IPS-18a (cell line): ENCODE measurements at regions not wholly inside any gene's neighbourhood (a gene's known extent, or its start where the extent isn't known, plus 50 kb on each side); places are given as distances from the start of the nearest gene placed in this dataset.

Experiments
- H3K27ac ChIP-seq: one replicate; pipeline ENCODE4 v1.5.1; 2013; ENCODE audit warnings: low read length
- H3K27me3 ChIP-seq: one replicate; pipeline ENCODE4 v1.6.1; 2013; ENCODE audit warnings: mild to moderate bottlenecking, low read length; ENCODE audit not compliant: control insufficient read depth, insufficient read depth
- H3K36me3 ChIP-seq: one replicate; pipeline ENCODE4 v1.6.1; 2013; ENCODE audit warnings: low read depth, low read length; ENCODE audit not compliant: control insufficient read depth
- H3K4me1 ChIP-seq: one replicate; pipeline ENCODE4 v1.6.1; 2013; ENCODE audit warnings: low read depth, low read length; ENCODE audit not compliant: control insufficient read depth
- H3K4me3 ChIP-seq: one replicate; pipeline ENCODE4 v1.5.1; 2013; ENCODE audit warnings: low read length
- H3K9ac ChIP-seq: one replicate; pipeline ENCODE4 v1.6.1; 2013; ENCODE audit warnings: mild to moderate bottlenecking, low read length, moderate library complexity
- H3K9me3 ChIP-seq: one replicate; pipeline ENCODE4 v1.6.1; 2013; ENCODE audit warnings: low read depth, low read length; ENCODE audit not compliant: control insufficient read depth

GRCh38 chr11:23976426-23976825 is 520.4 kb upstream of the LUZP2 start:
- Histone ChIP-seq H3K9ac (no peak overlapping the region), H3K4me3 (no peak overlapping the region), H3K36me3 (no peaks in the 10 kb centered on the region), H3K27ac (no peak overlapping the region), H3K9me3 (no peaks in the 10 kb centered on the region), H3K27me3 (no peaks in the 10 kb centered on the region), H3K4me1 (peaks cover 10% of the 10 kb centered on the region)

GRCh38 chr11:23976841-23977271 is 520.0 kb upstream of the LUZP2 start:
- H3K4me1 ChIP-seq = peaks cover 10% of the 10 kb centered on the region
- no peaks in the 10 kb centered on the region for H3K36me3 ChIP-seq
- H3K27me3 ChIP-seq = no peaks in the 10 kb centered on the region
- no peaks in the 10 kb centered on the region for H3K9me3 ChIP-seq
- no peak overlapping the region for H3K27ac ChIP-seq
- H3K9ac ChIP-seq = no peak overlapping the region
- H3K4me3 ChIP-seq = no peak overlapping the region

- Histone ChIP-seq H3K4me3 (no peak overlapping the region), H3K27me3 (no peaks in the 10 kb centered on the region), H3K36me3 (no peaks in the 10 kb centered on the region), H3K9me3 (no peaks in the 10 kb centered on the region), H3K9ac (no peak overlapping the region), H3K27ac (no peak overlapping the region), H3K4me1 (no peaks in the 10 kb centered on the region)
Observed at GRCh38 chr11:23988381-23989006, 508.4 kb upstream of the LUZP2 start.

- no peaks in the 10 kb centered on the region for H3K27me3 ChIP-seq
- H3K9ac ChIP-seq = no peak overlapping the region
- no peak overlapping the region for H3K4me3 ChIP-seq
- H3K9me3 ChIP-seq = no peaks in the 10 kb centered on the region
- H3K36me3 ChIP-seq = no peaks in the 10 kb centered on the region
- no peaks in the 10 kb centered on the region for H3K4me1 ChIP-seq
- H3K27ac ChIP-seq = no peak overlapping the region
Observed at GRCh38 chr11:23990346-23991164, 506.3 kb upstream of the LUZP2 start.

- no peak overlapping the region for H3K9ac ChIP-seq
- H3K27me3 ChIP-seq = no peaks in the 10 kb centered on the region
- no peaks in the 10 kb centered on the region for H3K4me1 ChIP-seq
- H3K36me3 ChIP-seq = no peaks in the 10 kb centered on the region
- no peak overlapping the region for H3K4me3 ChIP-seq
- H3K9me3 ChIP-seq = no peaks in the 10 kb centered on the region
- no peak overlapping the region for H3K27ac ChIP-seq
Observed at GRCh38 chr11:23991165-23991539, 505.7 kb upstream of the LUZP2 start.

- Histone ChIP-seq H3K4me1 (no peaks in the 10 kb centered on the region), H3K4me3 (no peak overlapping the region), H3K27ac (no peak overlapping the region), H3K9ac (no peak overlapping the region), H3K36me3 (no peaks in the 10 kb centered on the region), H3K9me3 (no peaks in the 10 kb centered on the region), H3K27me3 (no peaks in the 10 kb centered on the region)
Observed at GRCh38 chr11:23995891-23996290, 501.0 kb upstream of the LUZP2 start.

- H3K27me3 ChIP-seq = no peaks in the 10 kb centered on the region
- H3K27ac ChIP-seq = no peak overlapping the region
- H3K4me3 ChIP-seq = no peak overlapping the region
- H3K36me3 ChIP-seq = no peaks in the 10 kb centered on the region
- no peaks in the 10 kb centered on the region for H3K9me3 ChIP-seq
- no peak overlapping the region for H3K9ac ChIP-seq
- no peaks in the 10 kb centered on the region for H3K4me1 ChIP-seq
Observed at GRCh38 chr11:23997356-23997755, 499.5 kb upstream of the LUZP2 start.

- no peaks in the 10 kb centered on the region for H3K27me3 ChIP-seq
- no peaks in the 10 kb centered on the region for H3K9me3 ChIP-seq
- no peak overlapping the region for H3K4me3 ChIP-seq
- H3K4me1 ChIP-seq = no peaks in the 10 kb centered on the region
- no peak overlapping the region for H3K9ac ChIP-seq
- no peaks in the 10 kb centered on the region for H3K36me3 ChIP-seq
- no peak overlapping the region for H3K27ac ChIP-seq
Observed at GRCh38 chr11:24005202-24005876, 491.5 kb upstream of the LUZP2 start.

GRCh38 chr11:24043842-24044241 is 453.0 kb upstream of the LUZP2 start:
- no peak overlapping the region for H3K9ac ChIP-seq
- H3K9me3 ChIP-seq = peaks cover 8% of the 10 kb centered on the region
- H3K36me3 ChIP-seq = no peaks in the 10 kb centered on the region
- no peak overlapping the region for H3K4me3 ChIP-seq
- no peaks in the 10 kb centered on the region for H3K27me3 ChIP-seq
- H3K27ac ChIP-seq = no peak overlapping the region
- H3K4me1 ChIP-seq = peaks cover 3% of the 10 kb centered on the region

- no peaks in the 10 kb centered on the region for H3K36me3 ChIP-seq
- H3K9ac ChIP-seq = no peak overlapping the region
- H3K27me3 ChIP-seq = no peaks in the 10 kb centered on the region
- peaks cover 8% of the 10 kb centered on the region for H3K9me3 ChIP-seq
- no peak overlapping the region for H3K4me3 ChIP-seq
- H3K27ac ChIP-seq = no peak overlapping the region
- H3K4me1 ChIP-seq = peaks cover 3% of the 10 kb centered on the region
Observed at GRCh38 chr11:24046731-24047130, 450.1 kb upstream of the LUZP2 start.

- no peak overlapping the region for H3K9ac ChIP-seq
- H3K27me3 ChIP-seq = no peaks in the 10 kb centered on the region
- no peaks in the 10 kb centered on the region for H3K9me3 ChIP-seq
- no peak overlapping the region for H3K27ac ChIP-seq
- H3K4me3 ChIP-seq = no peak overlapping the region
- no peaks in the 10 kb centered on the region for H3K36me3 ChIP-seq
- no peaks in the 10 kb centered on the region for H3K4me1 ChIP-seq
Observed at GRCh38 chr11:24056051-24056450, 440.8 kb upstream of the LUZP2 start.
